Left lobe of liver (tissue), 2 donors: ENCODE measurements at regions not wholly inside any gene's neighbourhood (a gene's known extent, or its start where the extent isn't known, plus 50 kb on each side); places are given as distances from the start of the nearest gene placed in this dataset.

Experiments
- ATAC-seq: fragments of 200-7000 bp; cut with Tn5 transposase; one replicate; pipeline ENCODE4 v1.9.1; 2020; ENCODE audit warnings: mild to moderate bottlenecking, moderate library complexity
- DNase-seq: peaks from one replicate; pipeline ENCODE4 v3.0.0-alpha.2; 2020; ENCODE audit warnings: low spot score
- donor health status: DM: no; HTN: no; CAD: no; lungs with moderate emphysema.
- donor health status: DM: no; HTN: yes; CAD: no.

- ATAC-seq: peak; percentile 94
- no peak for DNase-seq
Measured at GRCh38 chr18:11553098-11553940, 56.1 kb upstream of the SLC35G4 start.

- DNase-seq (no peak), ATAC-seq (no peak)
Measured at GRCh38 chr18:11548916-11549551, 60.4 kb upstream of the SLC35G4 start.

GRCh38 chr18:11548396-11548795, 61.0 kb upstream of the SLC35G4 start:
- no peak for ATAC-seq
- no peak for DNase-seq

DNA sequence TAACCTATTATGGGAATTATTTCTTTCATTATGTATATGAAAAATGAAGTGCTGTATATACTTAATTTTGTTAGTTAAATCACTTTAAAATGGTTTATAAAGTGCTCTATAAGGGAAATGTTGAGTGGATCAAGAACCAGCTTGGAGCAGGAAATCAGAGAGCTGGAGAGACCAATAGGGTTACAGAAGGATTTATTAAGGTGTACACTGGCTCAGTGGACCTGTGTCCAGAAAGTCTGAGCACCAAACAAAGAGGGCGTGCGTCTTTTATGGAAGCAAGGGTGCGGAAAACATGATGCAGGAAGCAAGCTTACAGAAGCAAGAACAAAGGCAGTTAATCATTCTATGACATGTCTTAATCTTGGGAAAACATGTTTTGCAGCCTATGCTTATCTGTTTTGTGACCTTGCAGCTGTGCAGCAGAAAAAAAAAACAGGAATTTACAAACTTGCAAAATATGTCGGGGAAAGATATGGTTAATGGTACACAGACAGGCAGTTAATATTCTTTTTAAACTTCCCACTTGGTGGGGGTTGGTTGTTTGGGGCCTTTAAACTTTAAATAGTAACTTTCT, 65.2 kb upstream of the SLC35G4 start:
- ATAC-seq (no peak), DNase-seq (no peak)

GRCh38 chr18:11541179-11541578, 68.2 kb upstream of the SLC35G4 start:
- no peak for DNase-seq

GRCh38 chr18:11533942-11534496, 75.4 kb upstream of the SLC35G4 start:
- DNase-seq (no peak), ATAC-seq (no peak)

More at GRCh38 chr18:11541179-11541578, 68.2 kb upstream of the SLC35G4 start:
- no peak for ATAC-seq

- DNase-seq: no peak
- no peak for ATAC-seq
Measured at GRCh38 chr18:11533513-11533890, 75.9 kb upstream of the SLC35G4 start.

DNA sequence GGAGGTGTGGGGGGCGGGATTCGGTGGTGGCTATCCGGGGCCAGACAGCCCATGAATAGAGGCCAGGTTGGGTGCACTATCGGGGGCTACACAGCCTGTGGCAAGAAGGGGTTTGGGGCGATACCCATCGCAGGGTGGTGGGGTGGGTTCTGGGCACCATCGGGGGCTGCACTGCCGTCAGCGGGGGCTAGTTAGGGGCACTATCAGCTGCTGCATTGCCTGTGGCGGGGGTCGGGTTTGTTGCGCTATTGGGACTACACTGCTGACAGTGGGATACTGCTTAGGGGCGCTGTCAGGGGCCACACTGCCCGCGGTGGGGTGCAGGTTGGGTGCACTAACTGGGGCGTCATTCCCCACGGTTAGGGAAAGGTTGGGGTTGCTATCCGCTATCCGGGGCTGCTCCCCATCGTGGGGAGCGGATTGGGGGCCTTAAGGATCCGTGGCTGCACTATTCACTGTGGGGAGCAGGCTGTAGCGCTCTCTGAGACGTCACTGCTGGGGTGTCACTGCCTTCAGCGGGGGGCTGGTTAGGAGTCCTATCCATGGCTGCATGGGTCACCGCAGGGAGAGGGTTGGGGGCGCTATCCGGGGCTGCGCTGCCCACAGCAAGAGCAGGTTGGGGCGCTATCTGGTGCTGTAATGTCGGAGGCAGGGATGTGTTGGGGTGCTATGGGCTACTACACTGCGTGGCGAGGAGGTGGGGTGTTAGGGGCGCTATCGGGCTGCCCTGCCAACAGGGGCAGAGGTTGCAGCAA, 76.5 kb upstream of the SLC35G4 start:
- no peak for DNase-seq
- no peak for ATAC-seq

DNA sequence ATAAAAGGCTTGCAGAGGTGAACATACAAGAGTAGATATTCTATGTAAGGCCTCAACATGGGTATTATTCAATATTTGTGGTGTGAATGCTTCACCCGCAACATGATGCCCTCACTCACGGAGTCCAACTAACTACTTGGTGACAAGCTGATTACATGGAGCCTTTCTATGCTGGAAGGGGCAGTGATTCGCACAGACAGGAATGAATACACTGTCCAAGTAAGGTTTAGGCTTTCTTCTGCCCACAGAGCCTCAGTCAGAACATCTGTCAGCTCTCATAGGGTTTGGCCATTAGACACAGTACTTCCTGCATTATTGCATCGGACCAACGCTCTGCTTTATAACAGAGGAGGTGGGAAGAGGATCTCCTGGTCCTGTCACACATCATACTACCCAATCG, 80.3 kb upstream of the SLC35G4 start:
- no peak for DNase-seq
- ATAC-seq: no peak

DNA sequence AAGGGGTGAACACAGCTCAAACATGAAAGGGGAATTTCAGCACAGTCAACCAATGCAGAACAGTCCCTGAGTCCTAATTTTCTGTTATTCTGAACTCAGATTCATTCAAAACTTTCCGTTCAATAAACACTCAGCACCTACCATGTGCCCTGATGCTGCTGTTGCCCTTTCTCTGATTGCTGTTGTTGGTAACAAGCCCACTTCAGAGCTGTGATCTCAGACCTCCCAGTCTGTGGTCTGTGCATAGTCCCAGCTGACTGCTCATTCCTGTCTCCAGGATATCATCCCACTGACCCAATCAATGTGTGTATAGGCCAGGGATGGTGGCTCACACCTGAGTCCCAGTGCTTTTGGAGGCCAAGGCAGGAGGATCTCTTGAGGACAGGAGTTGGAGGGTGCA, 82.7 kb upstream of the SLC35G4 start:
- DNase-seq: no peak
- ATAC-seq: no peak

- no peak for DNase-seq
- ATAC-seq: no peak
Measured at GRCh38 chr18:11523804-11524203, 85.6 kb upstream of the SLC35G4 start.

- DNase-seq (no peak), ATAC-seq (no peak)
Measured at GRCh38 chr18:11522992-11523391, 86.4 kb upstream of the SLC35G4 start.

DNA sequence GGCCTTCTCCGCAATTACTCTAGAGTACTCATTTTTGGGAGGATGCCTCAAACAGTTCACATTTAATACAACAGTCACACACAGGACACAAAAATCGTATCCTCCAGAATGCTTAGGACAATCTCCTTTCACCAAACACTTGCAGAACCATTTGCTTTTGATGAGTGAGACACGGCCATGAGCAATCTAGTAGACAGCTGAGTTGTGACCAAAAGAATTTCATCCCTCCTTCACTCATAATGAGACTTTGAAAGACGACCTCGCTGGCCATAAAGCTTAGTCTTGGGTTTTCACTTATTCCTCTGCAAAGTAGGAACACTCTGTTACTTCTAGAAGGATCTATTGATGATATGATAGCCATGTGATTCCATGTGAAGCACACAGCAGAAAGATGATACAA, 87.5 kb upstream of the SLC35G4 start:
- ATAC-seq (no peak), DNase-seq (no peak)

DNA sequence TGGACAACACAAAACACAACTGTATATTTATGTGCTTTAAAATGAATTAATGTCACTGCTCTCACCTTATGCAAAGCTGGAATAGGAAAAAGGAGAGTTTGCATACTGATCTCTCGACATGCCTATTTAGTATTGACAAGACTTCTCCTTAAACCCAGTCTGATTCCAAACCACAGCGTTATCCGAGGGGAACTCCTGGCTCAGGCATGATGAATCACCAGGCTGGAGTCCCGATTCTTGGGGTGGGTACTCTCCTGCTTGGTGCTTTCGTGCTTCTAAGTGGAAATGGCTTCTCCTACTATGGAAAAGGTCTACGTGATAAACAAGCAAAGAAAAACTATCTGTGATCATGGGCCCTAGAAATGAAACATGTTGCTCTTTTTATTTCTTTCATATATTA, 88.9 kb upstream of the SLC35G4 start:
- no peak for ATAC-seq
- no peak for DNase-seq

- peak; percentile 52 for DNase-seq
- peak; percentile 93 for ATAC-seq
Measured at GRCh38 chr18:11518788-11519685, 90.4 kb upstream of the SLC35G4 start.

GRCh38 chr18:11517704-11518103, 91.7 kb upstream of the SLC35G4 start:
- DNase-seq: no peak
- ATAC-seq: no peak

DNA sequence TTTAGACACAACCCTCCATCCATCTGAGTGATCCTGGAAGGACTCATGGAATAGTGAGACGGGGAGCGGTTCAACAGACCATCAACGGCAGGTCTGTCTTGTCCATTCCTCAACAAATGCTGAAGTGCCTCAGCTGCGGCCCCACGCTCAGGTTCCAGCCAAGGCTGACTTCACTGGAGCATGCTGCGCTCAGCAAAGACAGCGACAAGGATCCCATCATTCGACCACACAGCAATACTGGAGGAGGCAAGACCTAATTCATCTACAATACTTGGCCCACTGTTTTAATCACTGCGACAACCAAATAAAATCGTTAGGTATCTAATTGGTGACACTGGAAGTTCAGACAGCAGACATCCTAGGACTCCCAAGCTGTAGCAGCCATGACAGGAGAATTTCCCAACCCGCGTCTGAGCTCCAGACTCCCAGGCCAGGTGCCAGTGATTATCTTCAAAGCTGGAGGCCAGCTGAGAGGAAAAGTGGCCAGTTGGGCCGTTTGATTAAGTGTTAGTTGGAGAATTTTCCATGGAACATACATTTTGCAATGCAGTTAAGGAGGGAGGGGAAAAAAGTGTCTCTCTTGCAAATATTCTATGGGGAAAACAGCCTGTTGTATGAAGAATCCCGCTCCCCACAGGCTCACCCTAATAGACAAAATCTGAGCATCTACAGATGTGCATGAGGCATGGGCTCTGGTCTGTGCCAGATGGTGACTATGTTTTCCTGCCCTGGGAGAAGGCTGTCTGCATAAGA, 92.5 kb upstream of the SLC35G4 start:
- DNase-seq (no peak), ATAC-seq (no peak)

DNA sequence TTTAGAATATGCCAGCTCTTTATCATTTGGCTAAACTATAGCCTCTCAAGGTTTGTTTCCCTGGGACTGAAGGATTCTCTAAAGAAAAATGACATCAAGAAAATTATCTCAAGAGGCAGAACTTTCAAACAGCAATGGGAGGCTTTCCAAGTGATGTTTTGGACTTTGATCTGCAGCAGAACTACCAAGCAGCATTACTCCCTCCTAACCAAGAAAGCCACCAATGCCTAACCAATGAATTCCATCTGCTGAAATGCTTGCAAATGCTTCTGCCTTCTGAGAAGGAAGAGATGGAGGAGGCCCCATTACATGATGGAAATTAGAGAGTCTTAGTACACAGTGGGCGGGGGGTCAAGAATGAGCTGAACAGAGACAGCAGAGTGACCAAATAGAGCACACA, 95.1 kb upstream of the SLC35G4 start:
- ATAC-seq (no peak), DNase-seq (no peak)
